ENCODE measurements at regions not wholly inside any gene's neighbourhood (a gene's known extent, or its start where the extent isn't known, plus 50 kb on each side); places are given as distances from the start of the nearest gene placed in this dataset.

DNA sequence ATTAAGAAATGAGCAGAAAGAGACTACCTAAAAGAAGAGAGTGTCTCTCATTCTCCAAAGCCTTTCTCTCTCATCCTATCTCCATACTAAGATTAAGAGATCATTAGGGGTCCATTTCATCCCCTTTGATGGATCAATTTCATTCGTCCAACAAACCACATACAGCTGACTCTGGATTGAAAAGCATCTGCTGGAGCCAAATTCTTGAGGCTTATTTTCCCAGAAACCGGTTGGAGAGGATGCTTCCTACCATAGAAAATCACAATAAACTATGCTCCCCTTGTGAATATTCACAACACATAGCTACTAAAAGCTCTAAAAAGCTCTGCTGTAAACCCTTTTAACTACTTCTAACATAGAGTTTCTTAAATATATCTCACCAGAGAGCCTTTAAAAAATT, 755.0 kb upstream of the ZNF608 start:
- H3K9me3 ChIP-seq (ENCODE audit: control insufficient read depth, low read length), result no peaks in the 10 kb centered on the region
- TF ChIP-seq, protein P1, sequence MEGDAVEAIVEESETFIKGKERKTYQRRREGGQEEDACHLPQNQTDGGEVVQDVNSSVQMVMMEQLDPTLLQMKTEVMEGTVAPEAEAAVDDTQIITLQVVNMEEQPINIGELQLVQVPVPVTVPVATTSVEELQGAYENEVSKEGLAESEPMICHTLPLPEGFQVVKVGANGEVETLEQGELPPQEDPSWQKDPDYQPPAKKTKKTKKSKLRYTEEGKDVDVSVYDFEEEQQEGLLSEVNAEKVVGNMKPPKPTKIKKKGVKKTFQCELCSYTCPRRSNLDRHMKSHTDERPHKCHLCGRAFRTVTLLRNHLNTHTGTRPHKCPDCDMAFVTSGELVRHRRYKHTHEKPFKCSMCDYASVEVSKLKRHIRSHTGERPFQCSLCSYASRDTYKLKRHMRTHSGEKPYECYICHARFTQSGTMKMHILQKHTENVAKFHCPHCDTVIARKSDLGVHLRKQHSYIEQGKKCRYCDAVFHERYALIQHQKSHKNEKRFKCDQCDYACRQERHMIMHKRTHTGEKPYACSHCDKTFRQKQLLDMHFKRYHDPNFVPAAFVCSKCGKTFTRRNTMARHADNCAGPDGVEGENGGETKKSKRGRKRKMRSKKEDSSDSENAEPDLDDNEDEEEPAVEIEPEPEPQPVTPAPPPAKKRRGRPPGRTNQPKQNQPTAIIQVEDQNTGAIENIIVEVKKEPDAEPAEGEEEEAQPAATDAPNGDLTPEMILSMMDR (conservative IDR thresholded peaks at IDR 0.05), result no peak
- H3K36me3 Mint-ChIP-seq (ENCODE audit: low read depth), result no peaks in the 10 kb centered on the region
- H3K4me3 Mint-ChIP-seq, result no peak overlapping the region
- no peak overlapping the region for H3K9ac ChIP-seq (ENCODE audit: extremely low read depth, low read length, poor library complexity, severe bottlenecking)
- no peaks in the 10 kb centered on the region for H3K4me1 ChIP-seq (ENCODE audit: control insufficient read depth, insufficient read depth, low read length)
- H3K9me3 Mint-ChIP-seq, result no peaks in the 10 kb centered on the region
- no peak overlapping the region for H3K27ac Mint-ChIP-seq
- no peaks in the 10 kb centered on the region for H3K27me3 Mint-ChIP-seq (ENCODE audit: insufficient read depth)
- H3K27me3 ChIP-seq (ENCODE audit: control insufficient read depth, insufficient read depth, low read length, poor library complexity, severe bottlenecking), result no peaks in the 10 kb centered on the region
- H3K4me3 ChIP-seq (ENCODE audit: low read length), result no peak overlapping the region
- H3K36me3 ChIP-seq (ENCODE audit: control insufficient read depth, insufficient read depth, low read length), result no peaks in the 10 kb centered on the region
- no peak overlapping the region for H3K27ac ChIP-seq (ENCODE audit: low read depth, low read length)
- no peak for DNase-seq
- H3K4me1 Mint-ChIP-seq, result peaks cover 6% of the 10 kb centered on the region
- 80 to 81% methylated on average over 2 of the region's 2 CpGs for WGBS, 2 experiments (ENCODE audit: insufficient coverage in 1 of 2, insufficient read length in 1 of 2)

- DNase-seq, result no peak
- H3K9ac ChIP-seq (ENCODE audit: extremely low read depth, low read length, poor library complexity, severe bottlenecking), result no peak overlapping the region
- no peaks in the 10 kb centered on the region for H3K36me3 ChIP-seq (ENCODE audit: control insufficient read depth, insufficient read depth, low read length)
- no peaks in the 10 kb centered on the region for H3K27me3 ChIP-seq (ENCODE audit: control insufficient read depth, insufficient read depth, low read length, poor library complexity, severe bottlenecking)
- H3K27me3 Mint-ChIP-seq (ENCODE audit: insufficient read depth), result no peaks in the 10 kb centered on the region
- no peaks in the 10 kb centered on the region for H3K9me3 ChIP-seq (ENCODE audit: control insufficient read depth, low read length)
- H3K4me3 ChIP-seq (ENCODE audit: low read length), result no peak overlapping the region
- TF ChIP-seq, protein P1 (conservative IDR thresholded peaks at IDR 0.05), result no peak
- H3K4me1 Mint-ChIP-seq, result peaks cover 6% of the 10 kb centered on the region
- no peak overlapping the region for H3K27ac Mint-ChIP-seq
- H3K27ac ChIP-seq (ENCODE audit: low read depth, low read length), result no peak overlapping the region
- 94% methylated on average over 5 of the region's 5 CpGs; no CpG with 5 or more reads in 1 of the 2 experiments for WGBS, 2 experiments (ENCODE audit: insufficient coverage in 1 of 2, insufficient read length in 1 of 2)
- peaks cover 3% of the 10 kb centered on the region for H3K9me3 Mint-ChIP-seq
- H3K36me3 Mint-ChIP-seq (ENCODE audit: low read depth), result no peaks in the 10 kb centered on the region
- H3K4me3 Mint-ChIP-seq, result no peak overlapping the region
- H3K4me1 ChIP-seq (ENCODE audit: control insufficient read depth, insufficient read depth, low read length), result no peaks in the 10 kb centered on the region
These were observed 757.5 kb upstream of the ZNF608 start for GRCh38 chr5:125503946-125504345.

DNA sequence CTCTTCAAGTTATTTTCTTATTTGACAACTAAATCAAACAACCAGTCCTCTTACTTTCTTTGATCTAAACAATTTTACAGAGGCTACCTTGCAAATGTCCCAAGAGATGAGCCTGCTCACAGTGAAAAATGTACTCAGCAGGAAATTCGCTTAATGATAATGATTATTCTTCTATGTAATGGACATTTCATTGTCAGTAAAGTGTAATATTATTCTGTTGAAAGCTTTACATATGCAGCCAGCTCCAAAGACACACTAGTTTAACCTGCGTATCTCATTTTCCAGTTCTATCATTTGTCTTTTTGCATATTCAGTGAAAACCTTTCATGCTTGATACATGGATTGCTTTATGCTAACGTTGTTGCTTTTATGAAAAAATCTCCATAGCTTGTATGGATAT, 758.7 kb upstream of the ZNF608 start:
- Mint-ChIP-seq H3K36me3 (ENCODE audit: low read depth) (no peaks in the 10 kb centered on the region), H3K9me3 (peaks cover 3% of the 10 kb centered on the region), H3K4me3 (no peak overlapping the region), H3K4me1 (no peaks in the 10 kb centered on the region), H3K27me3 (ENCODE audit: insufficient read depth) (no peaks in the 10 kb centered on the region), H3K27ac (no peak overlapping the region)
- no peak overlapping the region for H3K9ac ChIP-seq (ENCODE audit: extremely low read depth, low read length, poor library complexity, severe bottlenecking)
- H3K9me3 ChIP-seq (ENCODE audit: control insufficient read depth, low read length), result no peaks in the 10 kb centered on the region
- no peaks in the 10 kb centered on the region for H3K36me3 ChIP-seq (ENCODE audit: control insufficient read depth, insufficient read depth, low read length)
- no peaks in the 10 kb centered on the region for H3K4me1 ChIP-seq (ENCODE audit: control insufficient read depth, insufficient read depth, low read length)
- H3K27ac ChIP-seq (ENCODE audit: low read depth, low read length), result no peak overlapping the region
- WGBS, 2 experiments (ENCODE audit: insufficient coverage in 1 of 2, insufficient read length in 1 of 2), result 88% methylated on average over 3 of the region's 3 CpGs; no CpG with 5 or more reads in 1 of the 2 experiments
- no peak overlapping the region for H3K4me3 ChIP-seq (ENCODE audit: low read length)
- TF ChIP-seq, protein P1 (conservative IDR thresholded peaks at IDR 0.05), result no peak
- no peak for DNase-seq
- no peaks in the 10 kb centered on the region for H3K27me3 ChIP-seq (ENCODE audit: control insufficient read depth, insufficient read depth, low read length, poor library complexity, severe bottlenecking)
